ENCODE measurements at regions not wholly inside any gene's neighbourhood (a gene's known extent, or its start where the extent isn't known, plus 50 kb on each side); places are given as distances from the start of the nearest gene placed in this dataset.

DNA sequence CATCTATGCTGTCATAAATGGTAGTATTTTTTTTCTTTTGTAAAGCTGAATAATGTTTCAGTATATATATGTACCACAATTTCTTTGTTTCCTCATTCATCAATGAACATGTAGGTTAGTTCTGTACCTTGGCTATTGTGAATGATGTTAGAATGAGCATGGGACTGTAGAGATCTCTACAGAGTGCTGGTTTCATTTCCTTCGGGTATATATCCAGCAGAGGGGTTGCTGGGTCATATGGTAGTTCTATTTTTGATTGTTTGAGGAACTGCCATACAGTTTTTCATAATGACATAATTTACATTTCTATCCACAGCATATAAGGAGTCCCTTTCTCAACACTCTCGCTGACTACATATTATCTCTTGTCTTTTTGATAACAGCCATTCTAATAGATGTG, 243.5 kb downstream of the CDH7 start:
- no peak for FAIRE-seq

DNA sequence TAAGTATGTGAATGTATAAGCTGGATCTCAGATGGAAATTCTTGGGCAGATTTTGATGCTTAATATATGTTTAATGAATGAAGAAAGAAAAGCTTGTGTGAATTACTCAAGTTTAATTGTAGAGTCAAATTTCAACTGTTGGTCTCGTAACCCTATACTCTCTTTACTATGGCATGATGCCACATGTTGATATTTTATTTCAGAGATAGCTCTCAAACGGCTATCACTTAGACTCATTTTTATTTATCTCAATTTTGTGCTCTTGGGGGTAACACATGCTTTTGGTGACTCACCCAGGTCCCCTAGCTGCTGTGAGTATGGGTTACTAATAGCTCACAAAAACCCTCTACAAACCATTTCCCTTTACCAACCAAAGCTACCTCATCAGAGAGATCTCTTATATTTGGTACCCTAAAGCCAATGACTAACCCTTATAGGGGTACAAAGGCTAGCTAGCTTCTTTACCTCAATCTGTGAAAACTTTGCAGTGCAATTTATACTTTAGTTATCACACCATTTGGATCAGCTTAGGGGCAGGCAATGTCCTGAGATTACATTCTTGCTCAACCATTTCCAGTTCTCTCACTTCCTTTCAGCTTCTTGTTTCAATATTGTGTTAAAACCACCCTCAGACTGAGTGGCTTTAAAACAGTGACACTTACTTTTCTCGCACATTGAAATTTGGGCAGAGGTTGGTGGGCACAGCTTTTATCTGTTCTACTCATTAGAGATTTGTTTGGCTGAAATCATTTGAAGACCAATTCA, 240.3 kb downstream of the CDH7 start:
- no peak for FAIRE-seq

DNA sequence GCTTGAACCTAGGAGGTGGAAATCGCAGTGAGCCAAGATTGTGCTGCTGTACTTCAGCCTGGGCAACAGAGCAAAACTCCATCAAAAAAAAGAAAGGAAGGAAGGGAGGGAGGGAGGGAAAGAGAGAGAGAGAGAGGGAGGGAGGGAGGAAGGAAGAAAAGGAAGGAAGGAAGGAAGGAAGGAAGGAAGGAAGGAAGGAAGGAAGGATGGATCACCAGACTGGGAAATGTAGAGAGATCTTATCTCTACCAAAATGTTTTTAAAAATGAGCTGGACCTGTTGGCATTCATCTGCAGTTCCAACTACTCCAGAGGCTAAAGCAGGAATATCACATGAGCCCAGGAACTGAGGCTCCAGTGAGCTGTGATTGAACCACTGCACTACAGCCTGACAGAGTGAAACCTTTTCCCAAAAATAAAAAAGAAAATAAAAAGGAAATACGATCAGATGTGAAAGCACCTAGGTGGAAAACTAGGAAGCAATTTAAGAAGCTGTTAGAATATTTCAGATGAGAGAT, 239.4 kb downstream of the CDH7 start:
- FAIRE-seq = no peak

DNA sequence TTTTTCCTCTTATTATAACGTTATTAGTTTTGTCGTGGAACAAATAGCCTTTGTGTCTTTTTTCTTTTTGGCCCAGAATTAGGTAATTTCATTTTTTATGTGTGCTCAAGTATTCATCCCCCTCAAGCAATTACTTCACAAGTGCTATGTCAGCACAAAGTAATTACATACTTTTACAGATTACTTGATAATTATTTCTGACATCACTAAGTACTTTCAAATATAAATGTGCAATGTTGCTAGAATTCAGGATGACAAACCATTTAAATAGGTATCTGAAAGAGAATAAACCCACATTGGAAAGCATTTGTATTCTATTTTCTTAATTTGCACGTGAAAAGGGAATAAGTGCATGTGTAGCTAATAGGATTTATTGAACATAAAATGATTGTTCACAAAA, 238.2 kb downstream of the CDH7 start:
- no peak for FAIRE-seq

DNA sequence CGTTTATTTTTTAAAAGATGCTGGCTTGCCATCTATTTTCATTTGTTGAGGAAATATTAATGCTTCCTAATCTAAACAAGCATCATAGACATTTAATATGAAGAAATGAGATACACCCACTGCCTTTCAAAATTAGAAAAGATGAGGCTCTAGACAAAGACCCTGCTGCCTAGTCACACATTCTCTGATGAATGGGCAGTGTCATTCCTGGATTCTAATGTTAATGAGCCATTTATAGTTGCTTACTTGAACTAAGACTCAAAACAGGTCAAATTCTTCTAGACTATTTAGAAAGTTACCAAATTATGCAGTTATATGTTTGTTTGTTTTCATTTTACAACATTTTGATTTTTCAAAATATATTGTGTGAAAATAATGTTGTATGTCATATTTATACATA, 237.6 kb downstream of the CDH7 start:
- FAIRE-seq = no peak

DNA sequence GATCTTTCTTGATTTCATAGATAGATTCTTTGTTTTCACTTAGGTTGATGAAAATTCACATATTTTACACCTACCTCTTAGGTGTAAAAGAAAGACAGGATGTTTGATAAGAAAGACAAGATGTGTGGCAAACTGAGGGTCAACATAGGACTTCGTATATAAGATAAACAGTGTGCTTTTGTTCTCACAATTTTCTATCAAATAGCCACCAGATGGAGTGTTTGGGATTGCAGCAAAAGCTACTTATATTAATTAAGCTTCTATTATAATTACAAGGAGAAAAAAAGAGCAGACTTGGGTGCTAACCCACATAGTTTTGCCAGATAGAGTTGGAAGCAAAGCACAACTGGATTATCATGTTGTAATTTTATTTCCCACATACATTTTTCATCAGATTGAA, 232.9 kb downstream of the CDH7 start:
- no peak for FAIRE-seq

DNA sequence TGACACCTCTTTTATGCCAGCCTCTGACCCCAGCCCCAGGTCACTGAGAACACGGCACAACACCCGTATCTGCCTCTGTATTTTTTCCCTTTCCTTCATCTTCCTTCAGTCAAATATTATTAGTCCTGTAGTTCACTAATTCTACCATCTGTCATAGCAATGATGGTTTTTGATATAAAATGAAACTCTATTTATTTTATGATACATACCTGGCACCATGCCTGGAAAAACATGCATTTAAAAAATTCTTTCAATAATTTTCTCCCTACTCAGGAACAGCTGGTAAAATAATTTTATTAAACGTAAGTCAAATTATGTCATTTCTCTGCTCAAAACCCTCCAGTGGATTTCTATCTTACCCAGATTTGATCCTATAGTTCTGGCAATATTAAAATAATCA, 224.7 kb downstream of the CDH7 start:
- FAIRE-seq = no peak

DNA sequence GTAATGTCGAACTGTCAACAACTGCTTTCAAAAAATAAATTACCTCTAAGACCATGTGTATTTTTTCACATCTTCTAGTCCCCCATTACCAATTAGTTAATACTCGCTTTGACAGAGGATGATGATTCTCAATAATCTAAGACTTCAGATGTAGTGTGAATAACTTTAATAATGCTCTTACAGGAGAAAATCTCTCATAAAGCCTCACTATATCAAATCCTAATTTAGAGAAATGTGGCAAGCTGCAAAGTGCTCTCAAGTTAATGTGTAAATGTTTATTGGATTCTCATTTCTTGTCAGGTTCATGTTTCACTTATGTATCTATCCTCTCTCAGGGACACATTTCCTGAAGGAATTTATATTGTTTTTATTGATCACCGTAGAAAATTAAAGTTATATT, 223.9 kb downstream of the CDH7 start:
- FAIRE-seq = no peak

DNA sequence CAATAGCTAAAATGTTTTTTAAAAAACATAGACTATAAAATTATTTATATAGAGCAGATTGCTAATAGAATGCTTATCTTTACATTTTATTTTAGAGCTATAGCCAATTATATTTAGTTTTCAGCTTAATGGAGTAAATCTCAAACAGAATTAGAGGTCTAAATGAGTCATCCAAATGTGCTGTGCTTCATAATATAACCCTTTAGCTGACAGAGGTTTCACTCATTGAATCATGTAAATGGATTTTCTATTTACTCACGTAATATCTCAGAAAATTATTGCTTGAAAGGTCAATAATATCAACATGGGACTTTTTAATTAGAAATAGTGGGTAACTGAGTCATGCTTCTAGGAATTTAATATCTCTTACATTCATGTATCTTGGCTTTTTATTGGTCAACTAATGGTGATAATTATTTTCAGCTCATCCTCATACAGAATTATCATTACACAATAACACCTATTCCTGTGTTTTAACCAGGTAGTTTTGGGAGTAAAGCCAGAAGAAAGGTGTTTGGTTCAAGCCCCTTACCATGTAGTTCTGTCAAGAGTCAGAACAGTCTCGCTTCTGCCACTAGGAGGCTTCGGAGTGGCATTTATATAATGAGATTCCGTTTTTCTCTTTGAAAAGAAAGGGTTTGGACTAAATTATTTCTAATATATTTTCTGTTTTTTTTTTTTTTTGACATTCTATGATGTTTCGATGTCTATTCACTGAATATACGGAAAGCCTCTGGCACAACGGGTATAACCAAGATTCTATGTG, 217.6 kb downstream of the CDH7 start:
- FAIRE-seq = peak; percentile 16

DNA sequence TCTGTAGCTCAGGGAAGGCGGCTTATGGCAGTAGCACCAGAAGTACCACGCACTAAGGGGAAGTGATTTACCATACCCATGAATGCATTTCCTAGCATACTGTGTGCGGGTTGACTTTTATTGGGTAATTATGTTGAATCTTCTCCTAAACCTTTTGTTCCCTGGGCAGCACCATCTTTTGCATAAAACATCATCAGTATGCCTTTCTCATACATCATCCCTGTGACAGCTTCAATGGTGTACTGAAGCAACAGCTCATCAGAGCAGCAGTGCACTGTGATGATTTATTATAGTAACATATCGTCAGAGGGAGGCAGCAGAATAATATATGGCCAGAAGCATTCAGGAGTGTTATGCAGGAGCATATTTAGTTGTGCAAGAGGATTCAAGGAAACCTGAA, 204.9 kb downstream of the CDH7 start:
- FAIRE-seq = no peak

DNA sequence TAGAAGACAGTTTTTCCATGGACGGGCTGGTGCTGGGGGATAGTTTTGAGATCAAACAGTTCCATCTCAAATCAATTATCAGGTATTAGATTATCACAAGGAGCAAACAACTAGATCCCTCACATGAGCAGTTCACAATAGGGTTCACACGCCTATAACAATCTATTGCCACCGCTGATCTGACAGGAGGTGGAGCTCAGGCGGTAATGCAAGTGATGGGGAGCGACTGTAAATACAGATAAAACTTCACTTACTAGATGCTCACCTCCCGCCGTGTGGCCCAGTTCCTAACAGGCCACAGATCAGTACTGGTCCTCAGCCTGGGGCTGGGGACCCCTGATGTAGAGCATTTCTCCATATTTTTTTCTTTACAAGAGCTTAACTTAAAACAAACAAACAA, 203.6 kb downstream of the CDH7 start:
- FAIRE-seq = no peak

DNA sequence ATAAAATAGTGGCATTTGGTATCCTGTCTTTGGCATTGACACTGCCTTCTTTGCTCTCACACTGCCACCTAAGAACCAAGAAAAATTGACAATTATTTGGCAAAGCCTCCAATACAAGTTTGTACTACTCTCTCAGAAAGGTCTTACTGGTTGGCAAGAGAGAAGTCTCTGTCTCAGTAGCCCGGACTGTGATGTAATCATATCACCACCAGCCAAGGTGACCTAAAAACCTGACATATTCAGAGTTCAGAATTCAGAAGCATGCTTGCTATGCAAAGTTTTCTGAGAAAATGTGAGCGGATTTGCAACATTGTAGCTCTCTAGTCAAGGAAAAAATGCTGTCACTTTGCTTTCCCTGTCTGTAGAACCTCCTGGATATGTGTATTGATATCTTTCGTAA, 196.0 kb downstream of the CDH7 start:
- FAIRE-seq = no peak

DNA sequence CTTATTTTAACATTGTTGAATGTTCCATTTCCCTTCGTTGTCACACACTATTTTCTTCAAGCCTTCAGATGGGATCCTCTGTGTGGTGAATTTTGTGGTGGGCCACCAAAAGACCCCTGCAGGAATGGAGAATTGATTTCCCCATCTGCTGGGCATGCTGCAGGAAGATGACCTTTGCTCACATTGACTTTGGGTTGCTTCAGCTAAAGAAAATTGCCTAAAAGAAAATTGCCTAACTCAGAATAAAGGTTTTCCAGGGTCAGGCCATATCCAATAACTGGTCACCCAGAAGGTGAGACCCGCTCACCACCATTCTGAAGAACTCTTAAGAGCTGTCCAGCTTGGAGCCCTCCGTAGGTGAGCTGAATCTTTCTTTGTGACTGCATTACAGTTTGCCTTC, 192.5 kb downstream of the CDH7 start:
- no peak for FAIRE-seq

DNA sequence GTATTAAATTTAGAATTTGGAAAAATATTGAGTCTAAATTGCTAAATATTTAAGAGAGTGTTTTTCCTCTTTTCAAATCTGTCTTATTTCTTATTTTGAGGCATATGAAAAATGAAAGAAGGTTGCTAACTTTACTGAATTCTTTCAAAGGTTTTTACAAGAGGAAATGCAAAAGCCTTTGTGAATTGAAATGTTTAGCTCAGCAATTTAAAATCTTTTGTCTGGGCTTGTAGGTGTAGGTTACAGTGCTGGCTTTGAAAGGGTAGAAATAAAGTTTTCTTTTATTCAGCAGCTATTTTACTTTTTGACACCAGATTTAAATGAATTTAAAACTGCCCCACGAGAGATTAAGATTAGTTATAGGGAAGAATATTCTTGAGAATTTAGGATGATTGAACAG, 192.0 kb downstream of the CDH7 start:
- no peak for FAIRE-seq

DNA sequence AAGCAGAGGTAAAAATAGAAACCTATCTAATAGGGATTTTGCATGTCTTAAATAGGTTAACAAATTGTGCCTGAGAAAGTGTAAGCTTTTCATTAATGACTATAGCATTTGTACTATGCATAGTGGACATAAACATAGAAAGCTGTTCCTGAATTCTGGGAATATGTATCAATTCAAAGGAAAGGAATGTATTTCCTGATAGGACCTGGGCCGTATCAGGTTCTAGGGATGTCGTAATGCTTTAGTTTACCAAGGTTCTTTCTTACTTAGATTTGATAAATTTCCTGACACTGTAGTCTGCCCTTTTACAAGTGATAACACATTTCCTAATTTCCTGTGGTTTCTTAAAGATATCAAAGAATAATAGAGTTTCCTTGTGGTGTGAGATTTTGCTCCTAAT, 191.3 kb downstream of the CDH7 start:
- no peak for FAIRE-seq

DNA sequence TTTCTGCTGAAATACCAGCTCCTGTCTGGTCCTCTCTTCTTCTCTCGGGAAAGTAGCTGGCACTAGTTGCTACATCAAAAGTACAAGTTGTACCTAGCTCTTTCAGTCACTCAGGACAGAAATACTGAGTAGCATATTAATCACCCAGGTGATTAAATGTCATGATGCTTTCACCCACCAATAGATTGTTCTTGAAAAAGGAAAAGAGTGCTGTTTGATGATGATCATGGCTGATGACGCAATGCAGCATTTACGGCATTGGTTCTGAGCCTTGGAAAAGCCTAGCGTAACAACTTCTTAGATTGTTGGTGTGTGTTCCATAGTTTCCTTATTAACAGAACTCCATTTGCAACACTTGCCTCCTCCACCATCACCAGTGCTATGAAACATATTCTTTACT, 190.7 kb downstream of the CDH7 start:
- FAIRE-seq = no peak

Data from A204.1 (cell line).